ENCODE measurements at regions not wholly inside any gene's neighbourhood (a gene's known extent, or its start where the extent isn't known, plus 50 kb on each side); places are given as distances from the start of the nearest gene placed in this dataset.
"Not testable (repeated sequence)": the region's sequence is repeated elsewhere in the genome, so short reads cannot be mapped to it uniquely, and the experiment has no call there.

GRCh38 chr1:221576268-221576667 is 165.6 kb downstream of the DUSP10 start:
- no peak overlapping the region for H3K4me3 Mint-ChIP-seq
- no peak for TF ChIP-seq CTCF (conservative IDR thresholded peaks at IDR 0.05)
- peaks cover 5% of the 10 kb centered on the region for H3K4me1 Mint-ChIP-seq (ENCODE audit: unreplicated experiment)
- DNase-seq (ENCODE audit: extremely low spot score, unreplicated experiment): no peak
- H3K9me3 Mint-ChIP-seq: peaks cover 15% of the 10 kb centered on the region
- no peaks in the 10 kb centered on the region for H3K36me3 Mint-ChIP-seq
- no peaks in the 10 kb centered on the region for H3K27me3 Mint-ChIP-seq
- H3K27ac Mint-ChIP-seq: no peak overlapping the region

- DNase-seq (ENCODE audit: extremely low spot score, unreplicated experiment): no peak
These were observed 158.4 kb downstream of the DUSP10 start for GRCh38 chr1:221583465-221583864.

GRCh38 chr1:221587013-221587412 is 154.9 kb downstream of the DUSP10 start:
- H3K27ac Mint-ChIP-seq; H3K9me3 Mint-ChIP-seq; H3K4me3 Mint-ChIP-seq; H3K36me3 Mint-ChIP-seq; H3K4me1 Mint-ChIP-seq (ENCODE audit: unreplicated experiment); H3K27me3 Mint-ChIP-seq; DNase-seq (ENCODE audit: extremely low spot score, unreplicated experiment): not testable (repeated sequence)

More at GRCh38 chr1:221583465-221583864, 158.4 kb downstream of the DUSP10 start:
- no peak for TF ChIP-seq CTCF (conservative IDR thresholded peaks at IDR 0.05)
- H3K27me3 Mint-ChIP-seq: no peaks in the 10 kb centered on the region
- no peaks in the 10 kb centered on the region for H3K4me1 Mint-ChIP-seq (ENCODE audit: unreplicated experiment)
- no peak overlapping the region for H3K27ac Mint-ChIP-seq
- H3K4me3 Mint-ChIP-seq: no peak overlapping the region
- no peaks in the 10 kb centered on the region for H3K36me3 Mint-ChIP-seq
- H3K9me3 Mint-ChIP-seq: peaks cover 5% of the 10 kb centered on the region

GRCh38 chr1:221591250-221591649 is 150.6 kb downstream of the DUSP10 start:
- not testable (repeated sequence) for H3K27ac Mint-ChIP-seq; H3K36me3 Mint-ChIP-seq; DNase-seq (ENCODE audit: extremely low spot score, unreplicated experiment); H3K4me1 Mint-ChIP-seq (ENCODE audit: unreplicated experiment); H3K27me3 Mint-ChIP-seq; H3K4me3 Mint-ChIP-seq; H3K9me3 Mint-ChIP-seq

- no peak overlapping the region for H3K4me3 Mint-ChIP-seq
- H3K27ac Mint-ChIP-seq: no peak overlapping the region
- no peaks in the 10 kb centered on the region for H3K9me3 Mint-ChIP-seq
- peaks cover 4% of the 10 kb centered on the region for H3K4me1 Mint-ChIP-seq (ENCODE audit: unreplicated experiment)
- no peaks in the 10 kb centered on the region for H3K36me3 Mint-ChIP-seq
- no peak for DNase-seq (ENCODE audit: extremely low spot score, unreplicated experiment)
- peaks cover 3% of the 10 kb centered on the region for H3K27me3 Mint-ChIP-seq
- no peak for TF ChIP-seq CTCF (conservative IDR thresholded peaks at IDR 0.05)
These were observed 147.3 kb downstream of the DUSP10 start for GRCh38 chr1:221594576-221594975.

GRCh38 chr1:221598122-221598521 is 143.8 kb downstream of the DUSP10 start:
- DNase-seq (ENCODE audit: extremely low spot score, unreplicated experiment): no peak
- Mint-ChIP-seq H3K4me3 (no peak overlapping the region), H3K4me1 (ENCODE audit: unreplicated experiment) (peaks cover 4% of the 10 kb centered on the region), H3K36me3 (no peaks in the 10 kb centered on the region), H3K27ac (no peak overlapping the region), H3K27me3 (peaks cover 3% of the 10 kb centered on the region), H3K9me3 (no peaks in the 10 kb centered on the region)
- no peak for TF ChIP-seq CTCF (conservative IDR thresholded peaks at IDR 0.05)

GRCh38 chr1:221601166-221601565 is 140.7 kb downstream of the DUSP10 start:
- no peak for TF ChIP-seq CTCF (conservative IDR thresholded peaks at IDR 0.05)
- no peaks in the 10 kb centered on the region for H3K9me3 Mint-ChIP-seq
- H3K36me3 Mint-ChIP-seq: no peaks in the 10 kb centered on the region
- H3K27me3 Mint-ChIP-seq: peaks cover 3% of the 10 kb centered on the region
- no peak for DNase-seq (ENCODE audit: extremely low spot score, unreplicated experiment)
- no peak overlapping the region for H3K27ac Mint-ChIP-seq
- no peak overlapping the region for H3K4me3 Mint-ChIP-seq
- H3K4me1 Mint-ChIP-seq (ENCODE audit: unreplicated experiment): peaks cover 3% of the 10 kb centered on the region

All from type B pancreatic cell (in vitro differentiated cells).